Activated CD4-positive, alpha-beta T cell treated with anti-CD3 and anti-CD28 coated beads, Interleukin-2, amount 50 U/mL, for 1 hour (primary cell): ENCODE measurements at regions not wholly inside any gene's neighbourhood (a gene's known extent, or its start where the extent isn't known, plus 50 kb on each side); places are given as distances from the start of the nearest gene placed in this dataset.
"Not testable (repeated sequence)": the region's sequence is repeated elsewhere in the genome, so short reads cannot be mapped to it uniquely, and the experiment has no call there.

Experiments
- DNase-seq: peaks from one replicate; pipeline ENCODE4 v3.0.0-alpha.2; 2020

- DNase-seq: no peak
Measured at GRCh38 chr9:28518439-28518838, 945.2 kb upstream of the C9orf72 start.

- not testable (repeated sequence) for DNase-seq
Measured at GRCh38 chr9:28524309-28524708, 951.0 kb upstream of the C9orf72 start.

- no peak for DNase-seq
Measured at GRCh38 chr9:28528049-28528448, 954.8 kb upstream of the C9orf72 start.

- DNase-seq: no peak
Measured at GRCh38 chr9:28538132-28538531, 964.9 kb upstream of the C9orf72 start.

- DNase-seq: no peak
Measured at GRCh38 chr9:28539434-28540070, 966.3 kb upstream of the C9orf72 start.

GRCh38 chr9:28542928-28543327, 969.6 kb upstream of the C9orf72 start:
- no peak for DNase-seq

- DNase-seq: no peak
Measured at GRCh38 chr9:28547527-28547926, 974.2 kb upstream of the C9orf72 start.

GRCh38 chr9:28563291-28563934, 990.1 kb upstream of the C9orf72 start:
- DNase-seq: no peak

GRCh38 chr9:28583832-28584231, 1010.6 kb upstream of the C9orf72 start:
- DNase-seq: no peak

GRCh38 chr9:28584542-28584941, 1011.3 kb upstream of the C9orf72 start:
- no peak for DNase-seq

GRCh38 chr9:28587052-28587451, 1013.8 kb upstream of the C9orf72 start:
- DNase-seq: no peak

- no peak for DNase-seq
Measured at GRCh38 chr9:28598408-28598807, 1025.1 kb upstream of the C9orf72 start.

GRCh38 chr9:28600226-28600625, 1026.9 kb upstream of the C9orf72 start:
- DNase-seq: no peak

GRCh38 chr9:28607843-28608242, 1034.6 kb upstream of the C9orf72 start:
- DNase-seq: no peak

- DNase-seq: no peak
Measured at GRCh38 chr9:28610339-28610738, 1037.1 kb upstream of the C9orf72 start.

- DNase-seq: no peak
Measured at GRCh38 chr9:28616310-28616709, 1043.0 kb upstream of the C9orf72 start.

GRCh38 chr9:28620011-28620410, 1046.7 kb upstream of the C9orf72 start:
- DNase-seq: no peak

- DNase-seq: no peak
Measured at GRCh38 chr9:28620661-28621060, 1047.4 kb upstream of the C9orf72 start.

- DNase-seq: no peak
Measured at GRCh38 chr9:28624771-28625170, 1051.5 kb upstream of the C9orf72 start.

GRCh38 chr9:28628031-28628430, 1054.8 kb upstream of the C9orf72 start:
- no peak for DNase-seq

GRCh38 chr9:28648723-28649122, 1075.4 kb upstream of the C9orf72 start:
- DNase-seq: no peak

- no peak for DNase-seq
Measured at GRCh38 chr9:28650327-28650726, 1077.0 kb upstream of the C9orf72 start.

GRCh38 chr9:28651050-28651722, 1077.9 kb upstream of the C9orf72 start:
- DNase-seq: no peak

GRCh38 chr9:28653216-28653615, 1079.9 kb upstream of the C9orf72 start:
- DNase-seq: no peak
